ENCODE measurements at regions not wholly inside any gene's neighbourhood (a gene's known extent, or its start where the extent isn't known, plus 50 kb on each side); places are given as distances from the start of the nearest gene placed in this dataset.

GRCh38 chr5:117144086-117144485, 569.5 kb upstream of the SEMA6A start:
- Mint-ChIP-seq H3K27me3 (ENCODE audit: unreplicated experiment) (no peaks in the 10 kb centered on the region), H3K4me1 (ENCODE audit: low read depth, unreplicated experiment) (no peaks in the 10 kb centered on the region), H3K27ac (ENCODE audit: unreplicated experiment) (no peak overlapping the region), H3K36me3 (ENCODE audit: insufficient read depth, unreplicated experiment) (no peaks in the 10 kb centered on the region), H3K9me3 (ENCODE audit: low read depth, unreplicated experiment) (peaks cover 5% of the 10 kb centered on the region), H3K4me3 (ENCODE audit: low read depth, unreplicated experiment) (no peak overlapping the region)
- TF ChIP-seq, protein P1, sequence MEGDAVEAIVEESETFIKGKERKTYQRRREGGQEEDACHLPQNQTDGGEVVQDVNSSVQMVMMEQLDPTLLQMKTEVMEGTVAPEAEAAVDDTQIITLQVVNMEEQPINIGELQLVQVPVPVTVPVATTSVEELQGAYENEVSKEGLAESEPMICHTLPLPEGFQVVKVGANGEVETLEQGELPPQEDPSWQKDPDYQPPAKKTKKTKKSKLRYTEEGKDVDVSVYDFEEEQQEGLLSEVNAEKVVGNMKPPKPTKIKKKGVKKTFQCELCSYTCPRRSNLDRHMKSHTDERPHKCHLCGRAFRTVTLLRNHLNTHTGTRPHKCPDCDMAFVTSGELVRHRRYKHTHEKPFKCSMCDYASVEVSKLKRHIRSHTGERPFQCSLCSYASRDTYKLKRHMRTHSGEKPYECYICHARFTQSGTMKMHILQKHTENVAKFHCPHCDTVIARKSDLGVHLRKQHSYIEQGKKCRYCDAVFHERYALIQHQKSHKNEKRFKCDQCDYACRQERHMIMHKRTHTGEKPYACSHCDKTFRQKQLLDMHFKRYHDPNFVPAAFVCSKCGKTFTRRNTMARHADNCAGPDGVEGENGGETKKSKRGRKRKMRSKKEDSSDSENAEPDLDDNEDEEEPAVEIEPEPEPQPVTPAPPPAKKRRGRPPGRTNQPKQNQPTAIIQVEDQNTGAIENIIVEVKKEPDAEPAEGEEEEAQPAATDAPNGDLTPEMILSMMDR (IDR thresholded peaks at IDR 0.05; ENCODE audit: unreplicated experiment), result no peak
- intact Hi-C loops (cut with micrococcal nuclease; ENCODE audit: unreplicated experiment), result no loop called here
- CTCF ChIA-PET, result no interaction called here
- DNase-seq, result no peak
- no TSS peak for BruUV-seq (replicated peaks)

DNA sequence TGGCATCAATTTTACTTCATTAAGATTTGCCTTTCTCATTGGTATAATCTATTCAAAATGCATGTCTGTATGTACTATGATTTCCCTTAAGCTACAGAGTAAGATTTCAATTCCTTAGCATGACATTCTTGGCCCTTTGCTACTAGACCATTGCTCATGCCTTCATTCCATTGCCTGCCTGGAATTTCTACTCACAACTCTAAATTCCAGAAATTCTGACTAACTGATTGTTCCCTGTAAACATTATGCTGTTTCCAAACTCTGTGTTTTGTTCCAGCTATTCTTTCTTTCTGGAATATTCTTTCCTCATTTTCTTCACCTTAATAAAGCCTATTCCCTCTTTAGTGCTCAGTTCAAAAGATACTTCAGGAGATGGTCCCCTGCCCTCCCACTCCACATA, 568.8 kb upstream of the SEMA6A start:
- H3K27me3 Mint-ChIP-seq (ENCODE audit: unreplicated experiment), result no peaks in the 10 kb centered on the region
- CTCF ChIA-PET, result no interaction called here
- intact Hi-C loops (cut with micrococcal nuclease; ENCODE audit: unreplicated experiment), result no loop called here
- TF ChIP-seq, protein P1 (IDR thresholded peaks at IDR 0.05; ENCODE audit: unreplicated experiment), result no peak
- no peaks in the 10 kb centered on the region for H3K4me1 Mint-ChIP-seq (ENCODE audit: low read depth, unreplicated experiment)
- DNase-seq, result no peak
- H3K4me3 Mint-ChIP-seq (ENCODE audit: low read depth, unreplicated experiment), result no peak overlapping the region
- peaks cover 5% of the 10 kb centered on the region for H3K9me3 Mint-ChIP-seq (ENCODE audit: low read depth, unreplicated experiment)
- H3K27ac Mint-ChIP-seq (ENCODE audit: unreplicated experiment), result no peak overlapping the region
- BruUV-seq (replicated peaks), result no TSS peak
- no peaks in the 10 kb centered on the region for H3K36me3 Mint-ChIP-seq (ENCODE audit: insufficient read depth, unreplicated experiment)

DNA sequence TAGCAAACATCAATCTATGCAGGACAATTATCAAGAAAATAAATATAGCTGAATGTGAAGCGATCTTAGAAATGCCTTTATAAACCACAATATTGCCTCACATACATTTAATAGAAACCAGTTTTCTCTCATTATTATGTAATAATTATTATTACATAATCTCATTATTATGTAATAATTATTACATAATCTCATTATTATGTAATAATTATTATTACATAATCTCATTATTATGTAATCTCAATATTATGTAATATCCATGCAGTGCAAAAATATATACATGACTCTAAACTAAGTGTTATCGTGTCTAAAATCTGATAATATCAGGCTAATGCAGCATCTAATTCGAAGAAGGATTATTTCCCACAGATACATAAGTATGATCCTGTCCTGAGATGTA, 563.9 kb upstream of the SEMA6A start:
- intact Hi-C loops (cut with micrococcal nuclease; ENCODE audit: unreplicated experiment), result no loop called here
- TF ChIP-seq, protein P1 (IDR thresholded peaks at IDR 0.05; ENCODE audit: unreplicated experiment), result no peak
- no peak overlapping the region for H3K27ac Mint-ChIP-seq (ENCODE audit: unreplicated experiment)
- H3K4me3 Mint-ChIP-seq (ENCODE audit: low read depth, unreplicated experiment), result no peak overlapping the region
- H3K4me1 Mint-ChIP-seq (ENCODE audit: low read depth, unreplicated experiment), result no peaks in the 10 kb centered on the region
- no peak for DNase-seq
- H3K27me3 Mint-ChIP-seq (ENCODE audit: unreplicated experiment), result no peaks in the 10 kb centered on the region
- CTCF ChIA-PET, result no interaction called here
- peaks cover 5% of the 10 kb centered on the region for H3K9me3 Mint-ChIP-seq (ENCODE audit: low read depth, unreplicated experiment)
- no TSS peak for BruUV-seq (replicated peaks)
- no peaks in the 10 kb centered on the region for H3K36me3 Mint-ChIP-seq (ENCODE audit: insufficient read depth, unreplicated experiment)

DNA sequence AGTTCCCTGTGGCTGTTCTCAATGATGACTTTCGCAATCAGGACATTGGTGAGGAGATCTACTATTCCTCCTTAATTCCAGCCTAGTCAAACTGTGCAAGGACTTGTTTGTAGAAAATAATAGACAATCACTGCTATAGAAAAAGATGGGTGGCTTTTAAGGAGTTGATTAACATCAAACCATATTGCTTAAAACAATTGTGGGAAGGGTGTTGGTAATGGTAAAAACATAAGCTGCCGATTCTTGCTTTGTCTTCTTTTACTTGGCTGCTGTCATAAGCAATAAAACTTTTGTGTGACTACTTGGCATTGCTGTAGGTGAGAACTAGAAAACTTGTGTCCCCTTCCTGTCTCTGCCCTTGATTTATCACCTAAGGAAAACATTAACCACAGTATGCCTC, 561.2 kb upstream of the SEMA6A start:
- intact Hi-C loops (cut with micrococcal nuclease; ENCODE audit: unreplicated experiment), result no loop called here
- DNase-seq, result no peak
- H3K36me3 Mint-ChIP-seq (ENCODE audit: insufficient read depth, unreplicated experiment), result no peaks in the 10 kb centered on the region
- CTCF ChIA-PET, result no interaction called here
- TF ChIP-seq, protein P1 (IDR thresholded peaks at IDR 0.05; ENCODE audit: unreplicated experiment), result no peak
- H3K4me3 Mint-ChIP-seq (ENCODE audit: low read depth, unreplicated experiment), result no peak overlapping the region
- no peaks in the 10 kb centered on the region for H3K27me3 Mint-ChIP-seq (ENCODE audit: unreplicated experiment)
- H3K9me3 Mint-ChIP-seq (ENCODE audit: low read depth, unreplicated experiment), result peaks cover 6% of the 10 kb centered on the region
- no TSS peak for BruUV-seq (replicated peaks)
- H3K27ac Mint-ChIP-seq (ENCODE audit: unreplicated experiment), result no peak overlapping the region
- no peaks in the 10 kb centered on the region for H3K4me1 Mint-ChIP-seq (ENCODE audit: low read depth, unreplicated experiment)

GRCh38 chr5:117133198-117133597, 558.6 kb upstream of the SEMA6A start:
- TF ChIP-seq, protein P1 (IDR thresholded peaks at IDR 0.05; ENCODE audit: unreplicated experiment), result no peak
- CTCF ChIA-PET, result no interaction called here

More at GRCh38 chr5:117133198-117133597, 558.6 kb upstream of the SEMA6A start:
- H3K27me3 Mint-ChIP-seq (ENCODE audit: unreplicated experiment), result no peaks in the 10 kb centered on the region
- no peaks in the 10 kb centered on the region for H3K36me3 Mint-ChIP-seq (ENCODE audit: insufficient read depth, unreplicated experiment)
- BruUV-seq (replicated peaks), result no TSS peak
- H3K4me1 Mint-ChIP-seq (ENCODE audit: low read depth, unreplicated experiment), result no peaks in the 10 kb centered on the region
- H3K9me3 Mint-ChIP-seq (ENCODE audit: low read depth, unreplicated experiment), result peaks cover 9% of the 10 kb centered on the region
- no peak overlapping the region for H3K4me3 Mint-ChIP-seq (ENCODE audit: low read depth, unreplicated experiment)
- DNase-seq, result no peak
- intact Hi-C loops (cut with micrococcal nuclease; ENCODE audit: unreplicated experiment), result no loop called here
- no peak overlapping the region for H3K27ac Mint-ChIP-seq (ENCODE audit: unreplicated experiment)
